Stimulated activated CD4-positive, alpha-beta T cell treated with anti-CD3 and anti-CD28 coated beads, Interleukin-2, amount 100 ng/mL, for 48 hours (primary cell): ENCODE measurements at regions not wholly inside any gene's neighbourhood (a gene's known extent, or its start where the extent isn't known, plus 50 kb on each side); places are given as distances from the start of the nearest gene placed in this dataset.

Source experiments
- DNase-seq, 2 donors: peaks; one replicate each; pipeline ENCODE4 v3.0.0-alpha.2; 2020

DNA sequence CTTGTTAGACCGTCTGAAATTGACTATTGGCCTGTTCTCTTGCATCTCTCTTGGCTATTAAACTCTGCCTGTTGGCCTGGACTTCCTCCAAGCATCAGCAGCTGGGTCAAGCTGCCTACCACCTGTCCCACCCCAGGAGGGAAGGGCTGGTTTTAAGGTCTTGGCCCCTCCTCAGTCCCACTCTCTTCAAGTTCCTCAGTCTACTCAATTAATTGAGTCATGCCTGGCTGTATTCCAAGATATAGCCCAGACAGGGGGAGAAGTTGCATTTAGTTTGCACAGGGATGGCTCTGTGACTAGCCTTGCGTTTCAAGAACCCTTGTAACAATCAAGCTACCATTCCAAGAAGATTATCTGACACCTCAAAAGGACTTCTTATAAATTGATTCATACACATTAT is 113.8 kb upstream of the GLI3 start:
- no peak for DNase-seq

DNA sequence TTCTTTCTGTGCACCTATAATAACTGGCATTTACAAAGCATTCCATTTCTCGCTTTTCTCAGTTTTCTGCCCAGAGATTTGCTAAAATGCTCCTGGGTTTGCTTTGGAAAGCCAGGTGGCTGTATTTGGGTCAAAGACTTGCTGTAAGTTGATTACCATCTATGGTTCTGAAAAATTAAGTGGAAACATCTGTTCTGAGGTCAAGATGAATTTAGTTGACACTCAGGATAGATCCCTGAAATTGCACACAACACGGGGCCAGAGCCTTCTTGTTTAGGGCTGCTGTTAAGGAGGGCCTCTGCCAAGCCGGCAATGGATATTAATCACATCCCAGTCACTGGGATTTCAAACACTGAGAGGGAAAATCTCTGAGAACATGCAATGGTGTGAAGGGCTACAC is 111.6 kb upstream of the GLI3 start:
- no peak for DNase-seq

GRCh38 chr7:42348071-42348470 is 111.1 kb upstream of the GLI3 start:
- no peak for DNase-seq

GRCh38 chr7:42347616-42348015 is 110.6 kb upstream of the GLI3 start:
- no peak for DNase-seq

DNA sequence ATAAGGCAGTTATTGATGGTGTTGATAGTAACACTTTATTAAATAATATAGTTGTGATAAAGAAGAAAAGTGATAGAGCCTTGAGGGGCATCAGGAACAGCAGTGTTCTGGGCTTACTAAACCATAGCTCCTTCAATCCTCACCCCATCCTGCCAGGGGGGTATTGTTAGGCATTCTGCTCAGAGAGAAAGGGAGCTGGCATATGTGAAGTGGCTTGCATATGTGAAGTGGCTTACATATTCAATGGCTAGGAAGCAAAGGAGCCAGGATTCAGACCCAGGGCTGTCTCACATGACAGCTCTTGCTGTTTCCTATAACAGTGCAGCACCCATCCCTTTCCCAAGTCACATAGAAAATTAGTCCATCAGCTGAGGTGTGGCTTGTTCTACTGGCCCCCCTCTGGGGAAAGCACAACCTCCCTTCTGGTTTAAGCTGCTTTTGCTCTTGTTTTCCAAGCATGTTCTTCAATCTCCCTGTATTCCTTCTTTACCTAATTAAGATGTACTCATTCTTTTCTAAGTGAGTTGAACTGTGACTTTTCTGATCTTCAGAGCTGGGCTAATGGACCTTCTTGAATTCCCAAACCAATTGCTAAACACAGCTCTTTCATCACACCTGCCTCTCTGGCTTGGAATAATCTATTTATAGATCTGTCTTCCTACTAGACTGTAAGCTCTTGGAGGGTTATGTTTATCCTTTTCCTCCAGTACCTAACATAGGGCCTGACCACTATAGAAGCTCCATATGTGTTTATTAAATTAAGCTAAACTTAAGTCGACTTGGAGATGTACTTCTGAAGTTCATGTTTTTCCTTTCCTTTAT is 108.7 kb upstream of the GLI3 start:
- no peak for DNase-seq

DNA sequence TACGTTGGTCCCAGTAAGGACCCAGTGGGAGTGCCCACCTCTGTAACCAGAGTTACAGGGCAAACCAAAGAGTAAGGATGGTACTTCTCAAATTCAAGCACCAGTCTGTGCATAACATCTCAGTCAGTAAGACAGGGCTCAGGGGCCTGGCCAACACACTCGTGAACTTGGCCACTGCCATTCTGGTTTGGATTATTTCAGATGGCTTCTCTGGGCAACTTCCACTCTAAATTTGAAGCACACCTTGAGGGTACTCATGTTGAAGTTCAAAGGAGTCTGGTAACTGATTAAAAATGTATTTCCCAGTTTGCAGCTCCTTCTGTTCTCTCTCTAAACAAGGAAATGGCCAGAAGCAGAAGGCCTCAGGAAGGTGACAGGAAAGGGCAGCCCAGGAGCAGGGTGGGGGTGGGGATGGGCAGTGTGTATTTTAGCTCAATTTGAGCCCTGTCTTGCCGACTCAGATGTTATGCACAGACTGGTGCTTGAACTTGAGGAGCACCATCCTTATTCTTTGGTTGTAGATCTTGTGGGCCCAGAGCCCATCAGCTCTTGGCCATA is 107.3 kb upstream of the GLI3 start:
- DNase-seq, result no peak

DNA sequence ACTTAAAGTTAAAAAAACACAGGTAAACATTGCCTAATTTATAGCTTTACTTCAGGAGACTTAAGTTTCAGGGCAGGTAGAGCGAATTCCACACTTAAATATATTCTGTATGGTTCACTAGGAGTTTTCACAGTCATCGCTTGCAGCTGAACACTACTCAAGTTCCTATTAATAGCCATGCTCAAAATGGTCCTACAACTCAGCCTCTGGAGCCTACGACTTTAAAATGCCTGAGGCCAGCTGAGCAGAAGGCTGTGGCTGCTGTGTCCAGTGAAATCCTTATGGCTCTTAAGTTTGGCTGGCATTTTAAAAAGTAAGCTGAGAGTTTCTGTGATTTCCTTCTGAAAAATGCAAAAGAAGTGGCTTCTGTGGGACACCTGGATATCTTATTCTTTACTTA is 105.4 kb upstream of the GLI3 start:
- DNase-seq, result no peak

- no peak for DNase-seq
Observed at GRCh38 chr7:42340436-42340835, 103.4 kb upstream of the GLI3 start.

- no peak for DNase-seq
Observed at GRCh38 chr7:42338916-42339540, 102.0 kb upstream of the GLI3 start.

GRCh38 chr7:42338231-42338915 is 101.4 kb upstream of the GLI3 start:
- DNase-seq, result no peak

GRCh38 chr7:42337225-42337905 is 100.4 kb upstream of the GLI3 start:
- DNase-seq, result no peak

- DNase-seq, result no peak
Observed at GRCh38 chr7:42332605-42333222, 95.7 kb upstream of the GLI3 start.

GRCh38 chr7:42319631-42320030 is 82.6 kb upstream of the GLI3 start:
- no peak for DNase-seq

GRCh38 chr7:42315631-42316030 is 78.6 kb upstream of the GLI3 start:
- no peak for DNase-seq

GRCh38 chr7:42315103-42315502 is 78.1 kb upstream of the GLI3 start:
- no peak for DNase-seq

- no peak for DNase-seq
Observed at GRCh38 chr7:42314696-42315095, 77.7 kb upstream of the GLI3 start.

- DNase-seq, result no peak
Observed at GRCh38 chr7:42311195-42311594, 74.2 kb upstream of the GLI3 start.

- no peak for DNase-seq
Observed at GRCh38 chr7:42292991-42293521, 56.0 kb upstream of the GLI3 start.

- no peak for DNase-seq
Observed at GRCh38 chr7:42289473-42289872, 52.5 kb upstream of the GLI3 start.
